ENCODE measurements at regions not wholly inside any gene's neighbourhood (a gene's known extent, or its start where the extent isn't known, plus 50 kb on each side); places are given as distances from the start of the nearest gene placed in this dataset.

GRCh38 chr20:24834310-24834709 lies 114.8 kb upstream of the CST7 start:
- TF ChIP-seq TCF7L2 (IDR thresholded peaks at IDR 0.05; ENCODE audit: borderline replicate concordance, low read depth, low read length) = no peak
- no peak for TF ChIP-seq ZNF660 (tag by site-specific recombination; IDR thresholded peaks at IDR 0.05)
- TF ChIP-seq CTCF (tag by site-specific recombination; IDR thresholded peaks at IDR 0.05) = no peak
- TF ChIP-seq SCRT2 (tag by site-specific recombination; IDR thresholded peaks at IDR 0.05) = no peak
- no peak for TF ChIP-seq ZNF335 (tag by site-specific recombination; conservative IDR thresholded peaks at IDR 0.05)
- TF ChIP-seq ZNF274 (IDR thresholded peaks at IDR 0.05; ENCODE audit: low read length) = no peak
- TF ChIP-seq ZNF274 (tag by site-specific recombination; IDR thresholded peaks at IDR 0.05; ENCODE audit: borderline replicate concordance) = no peak
- TF ChIP-seq, protein P1, sequence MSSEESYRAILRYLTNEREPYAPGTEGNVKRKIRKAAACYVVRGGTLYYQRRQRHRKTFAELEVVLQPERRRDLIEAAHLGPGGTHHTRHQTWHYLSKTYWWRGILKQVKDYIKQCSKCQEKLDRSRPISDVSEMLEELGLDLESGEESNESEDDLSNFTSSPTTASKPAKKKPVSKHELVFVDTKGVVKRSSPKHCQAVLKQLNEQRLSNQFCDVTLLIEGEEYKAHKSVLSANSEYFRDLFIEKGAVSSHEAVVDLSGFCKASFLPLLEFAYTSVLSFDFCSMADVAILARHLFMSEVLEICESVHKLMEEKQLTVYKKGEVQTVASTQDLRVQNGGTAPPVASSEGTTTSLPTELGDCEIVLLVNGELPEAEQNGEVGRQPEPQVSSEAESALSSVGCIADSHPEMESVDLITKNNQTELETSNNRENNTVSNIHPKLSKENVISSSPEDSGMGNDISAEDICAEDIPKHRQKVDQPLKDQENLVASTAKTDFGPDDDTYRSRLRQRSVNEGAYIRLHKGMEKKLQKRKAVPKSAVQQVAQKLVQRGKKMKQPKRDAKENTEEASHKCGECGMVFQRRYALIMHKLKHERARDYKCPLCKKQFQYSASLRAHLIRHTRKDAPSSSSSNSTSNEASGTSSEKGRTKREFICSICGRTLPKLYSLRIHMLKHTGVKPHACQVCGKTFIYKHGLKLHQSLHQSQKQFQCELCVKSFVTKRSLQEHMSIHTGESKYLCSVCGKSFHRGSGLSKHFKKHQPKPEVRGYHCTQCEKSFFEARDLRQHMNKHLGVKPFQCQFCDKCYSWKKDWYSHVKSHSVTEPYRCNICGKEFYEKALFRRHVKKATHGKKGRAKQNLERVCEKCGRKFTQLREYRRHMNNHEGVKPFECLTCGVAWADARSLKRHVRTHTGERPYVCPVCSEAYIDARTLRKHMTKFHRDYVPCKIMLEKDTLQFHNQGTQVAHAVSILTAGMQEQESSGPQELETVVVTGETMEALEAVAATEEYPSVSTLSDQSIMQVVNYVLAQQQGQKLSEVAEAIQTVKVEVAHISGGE (tag by site-specific recombination; conservative IDR thresholded peaks at IDR 0.05; ENCODE audit: low read depth) = no peak
- TF ChIP-seq ZBTB49 (tag by site-specific recombination; IDR thresholded peaks at IDR 0.05; ENCODE audit: low read depth) = no peak
- no peak for TF ChIP-seq ZNF610 (tag by site-specific recombination; IDR thresholded peaks at IDR 0.05; ENCODE audit: borderline replicate concordance)
